Activated CD8-positive, alpha-beta T cell treated with anti-CD3 and anti-CD28 coated beads, Interleukin-2, amount 10 ng/mL, durations not matched to agents 7 days and 5 days (primary cell): ENCODE measurements at regions not wholly inside any gene's neighbourhood (a gene's known extent, or its start where the extent isn't known, plus 50 kb on each side); places are given as distances from the start of the nearest gene placed in this dataset.

Experiments used
- ATAC-seq: fragments of 150-1000 bp; cut with Tn5 transposase; one replicate; pipeline ENCODE4 v1.10.0; 2021; ENCODE audit warnings: moderate library complexity
- CTCF ChIA-PET: fragments of 350-600 bp; sonication (Branson Sonifier 250); formaldehyde crosslinking; loops from one replicate; lab custom pipeline; 2021; ENCODE audit warnings: antibody characterized with exemption; lab: Charles Lee
- POLR2A ChIA-PET: fragments of 350-600 bp; sonication (Branson Sonifier 250); formaldehyde crosslinking; loops from one replicate; lab custom pipeline; 2021; ENCODE audit warnings: antibody characterized with exemption; lab: Charles Lee
- DNase-seq: peaks from one replicate; pipeline ENCODE4 v3.0.0-alpha.2; 2020
- H3K27ac Mint-ChIP-seq: one replicate; pipeline ENCODE4 v1.8.0; 2021; ENCODE audit warnings: mild to moderate bottlenecking, mixed read lengths
- H3K27me3 Mint-ChIP-seq: one replicate; pipeline ENCODE4 v1.8.0; 2021; ENCODE audit warnings: low read depth, mixed read lengths
- H3K36me3 Mint-ChIP-seq: one replicate; pipeline ENCODE4 v1.8.0; 2021; ENCODE audit warnings: low read depth, mixed read lengths
- H3K4me1 Mint-ChIP-seq: one replicate; pipeline ENCODE4 v1.8.0; 2021; ENCODE audit warnings: low read depth, mixed read lengths
- H3K4me3 Mint-ChIP-seq: one replicate; pipeline ENCODE4 v1.8.0; 2021; ENCODE audit warnings: mild to moderate bottlenecking, mixed read lengths
- H3K9me3 Mint-ChIP-seq: one replicate; pipeline ENCODE4 v1.8.0; 2022; ENCODE audit warnings: mixed read lengths; ENCODE audit not compliant: insufficient read depth

- POLR2A ChIA-PET = no interaction called here
- H3K9me3 Mint-ChIP-seq = no peaks in the 10 kb centered on the region
- DNase-seq = no peak
- ATAC-seq = no peak
- no peak overlapping the region for H3K4me3 Mint-ChIP-seq
- no peak overlapping the region for H3K27ac Mint-ChIP-seq
- CTCF ChIA-PET = no interaction called here
- H3K4me1 Mint-ChIP-seq = no peaks in the 10 kb centered on the region
- no peaks in the 10 kb centered on the region for H3K27me3 Mint-ChIP-seq
- no peaks in the 10 kb centered on the region for H3K36me3 Mint-ChIP-seq
Measured at GRCh38 chr4:164203476-164203875, 550.5 kb upstream of the SMIM31 start.

GRCh38 chr4:164204434-164204833 lies 549.5 kb upstream of the SMIM31 start:
- Mint-ChIP-seq H3K27me3 (no peaks in the 10 kb centered on the region), H3K27ac (no peak overlapping the region), H3K36me3 (no peaks in the 10 kb centered on the region), H3K4me1 (no peaks in the 10 kb centered on the region), H3K9me3 (no peaks in the 10 kb centered on the region), H3K4me3 (no peak overlapping the region)
- DNase-seq = no peak
- ChIA-PET CTCF (no interaction called here), POLR2A (no interaction called here)
- no peak for ATAC-seq

GRCh38 chr4:164207460-164207859 lies 546.5 kb upstream of the SMIM31 start:
- Mint-ChIP-seq H3K4me3 (no peak overlapping the region), H3K9me3 (no peaks in the 10 kb centered on the region), H3K36me3 (no peaks in the 10 kb centered on the region), H3K27me3 (no peaks in the 10 kb centered on the region), H3K27ac (no peak overlapping the region), H3K4me1 (no peaks in the 10 kb centered on the region)
- ChIA-PET POLR2A (no interaction called here), CTCF (no interaction called here)
- DNase-seq = no peak
- no peak for ATAC-seq

GRCh38 chr4:164210377-164210776 lies 543.6 kb upstream of the SMIM31 start:
- Mint-ChIP-seq H3K36me3 (no peaks in the 10 kb centered on the region), H3K4me1 (no peaks in the 10 kb centered on the region), H3K27me3 (no peaks in the 10 kb centered on the region), H3K9me3 (no peaks in the 10 kb centered on the region), H3K4me3 (no peak overlapping the region), H3K27ac (no peak overlapping the region)
- DNase-seq (no peak), ATAC-seq (no peak)
- POLR2A ChIA-PET = no interaction called here
- CTCF ChIA-PET = no interaction called here

DNA sequence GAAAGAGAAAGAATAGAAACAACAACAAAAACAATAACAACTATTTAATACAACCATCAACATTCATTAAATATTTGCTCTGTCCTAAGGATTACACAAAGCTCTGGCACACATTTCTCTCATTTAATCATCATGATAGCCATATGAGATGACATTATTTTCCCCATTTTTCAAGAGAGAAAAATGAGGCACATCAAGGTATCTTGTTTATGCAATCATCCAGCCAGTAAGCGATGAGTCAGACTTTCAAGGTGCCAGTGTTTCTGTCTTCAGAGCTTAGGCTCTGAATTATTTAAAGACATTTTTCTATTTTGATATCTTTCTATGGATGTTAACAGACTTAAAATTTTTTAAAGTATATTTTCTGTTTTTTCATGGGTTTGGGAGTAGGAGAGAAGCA lies 541.8 kb upstream of the SMIM31 start:
- Mint-ChIP-seq H3K9me3 (no peaks in the 10 kb centered on the region), H3K36me3 (no peaks in the 10 kb centered on the region), H3K27me3 (no peaks in the 10 kb centered on the region), H3K4me3 (no peak overlapping the region), H3K4me1 (no peaks in the 10 kb centered on the region), H3K27ac (no peak overlapping the region)
- ChIA-PET POLR2A (no interaction called here), CTCF (no interaction called here)
- ATAC-seq (no peak), DNase-seq (no peak)

DNA sequence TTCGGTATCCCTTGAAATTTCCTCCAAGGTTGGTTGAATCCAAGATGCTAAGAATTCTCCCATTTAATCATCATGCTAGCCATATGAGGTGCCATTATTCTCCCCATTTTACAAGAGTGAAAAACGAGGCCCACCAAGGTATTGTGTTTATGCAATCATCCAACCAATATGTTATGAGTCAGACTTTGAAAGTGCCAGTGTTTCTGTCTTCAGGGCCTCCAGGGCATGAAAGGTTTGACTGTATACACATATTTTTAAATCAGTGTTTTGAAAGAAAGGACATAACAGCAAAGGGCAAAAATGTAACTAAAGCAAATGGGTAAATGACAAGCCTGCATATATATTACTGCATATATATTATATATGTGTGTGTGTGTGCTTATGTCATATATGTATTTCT lies 541.2 kb upstream of the SMIM31 start:
- no peak overlapping the region for H3K4me3 Mint-ChIP-seq
- DNase-seq (no peak), ATAC-seq (no peak)
- ChIA-PET CTCF (no interaction called here), POLR2A (no interaction called here)
- no peaks in the 10 kb centered on the region for H3K36me3 Mint-ChIP-seq
- H3K27me3 Mint-ChIP-seq = no peaks in the 10 kb centered on the region
- H3K9me3 Mint-ChIP-seq = no peaks in the 10 kb centered on the region
- H3K27ac Mint-ChIP-seq = no peak overlapping the region
- H3K4me1 Mint-ChIP-seq = no peaks in the 10 kb centered on the region

DNA sequence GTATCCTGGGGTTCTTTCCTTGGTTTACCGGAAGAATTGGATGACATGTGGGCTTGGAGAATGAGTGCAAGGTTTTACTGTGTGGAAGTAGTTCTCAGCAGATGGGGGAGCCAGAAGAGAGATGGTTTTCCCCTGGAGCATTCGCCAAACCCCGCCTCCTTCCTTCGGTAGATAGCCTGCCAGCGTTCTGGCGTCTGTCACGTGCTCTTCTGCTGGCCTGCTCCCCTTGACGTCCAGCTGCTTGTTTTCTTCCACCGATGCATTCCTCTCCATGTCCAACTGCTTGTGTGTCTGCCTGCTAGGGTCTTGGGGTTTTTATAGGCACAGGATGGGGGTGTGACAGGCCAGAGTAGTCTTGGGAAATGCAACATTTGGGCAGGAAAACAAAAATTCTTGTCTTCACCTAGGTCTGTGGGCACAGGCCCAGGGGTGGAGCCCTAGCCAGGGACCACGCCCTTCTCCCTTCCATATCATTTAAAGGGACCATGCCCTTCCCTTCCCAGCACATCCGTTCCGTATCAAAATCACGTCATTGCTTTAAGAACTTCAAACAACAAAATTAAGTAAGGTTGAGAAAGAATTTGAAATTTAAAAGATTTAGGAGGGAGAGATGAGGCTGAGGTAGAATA lies 538.7 kb upstream of the SMIM31 start:
- CTCF ChIA-PET = no interaction called here
- no peaks in the 10 kb centered on the region for H3K36me3 Mint-ChIP-seq
- H3K4me3 Mint-ChIP-seq = no peak overlapping the region
- no peaks in the 10 kb centered on the region for H3K27me3 Mint-ChIP-seq
- no peak overlapping the region for H3K27ac Mint-ChIP-seq
- H3K4me1 Mint-ChIP-seq = no peaks in the 10 kb centered on the region
- POLR2A ChIA-PET = no interaction called here
- no peak for ATAC-seq
- DNase-seq = no peak
- H3K9me3 Mint-ChIP-seq = peaks cover 3% of the 10 kb centered on the region

- H3K9me3 Mint-ChIP-seq = peaks cover 3% of the 10 kb centered on the region
- no peaks in the 10 kb centered on the region for H3K27me3 Mint-ChIP-seq
- ChIA-PET POLR2A (no interaction called here), CTCF (no interaction called here)
- no peak overlapping the region for H3K27ac Mint-ChIP-seq
- no peaks in the 10 kb centered on the region for H3K36me3 Mint-ChIP-seq
- no peaks in the 10 kb centered on the region for H3K4me1 Mint-ChIP-seq
- DNase-seq = no peak
- ATAC-seq = no peak
- H3K4me3 Mint-ChIP-seq = no peak overlapping the region
Measured at GRCh38 chr4:164221631-164222030, 532.3 kb upstream of the SMIM31 start.

GRCh38 chr4:164224871-164225270 lies 529.1 kb upstream of the SMIM31 start:
- Mint-ChIP-seq H3K27me3 (no peaks in the 10 kb centered on the region), H3K27ac (no peak overlapping the region), H3K9me3 (no peaks in the 10 kb centered on the region), H3K36me3 (no peaks in the 10 kb centered on the region), H3K4me3 (no peak overlapping the region), H3K4me1 (no peaks in the 10 kb centered on the region)
- ChIA-PET POLR2A (no interaction called here), CTCF (no interaction called here)
- DNase-seq (no peak), ATAC-seq (no peak)

DNA sequence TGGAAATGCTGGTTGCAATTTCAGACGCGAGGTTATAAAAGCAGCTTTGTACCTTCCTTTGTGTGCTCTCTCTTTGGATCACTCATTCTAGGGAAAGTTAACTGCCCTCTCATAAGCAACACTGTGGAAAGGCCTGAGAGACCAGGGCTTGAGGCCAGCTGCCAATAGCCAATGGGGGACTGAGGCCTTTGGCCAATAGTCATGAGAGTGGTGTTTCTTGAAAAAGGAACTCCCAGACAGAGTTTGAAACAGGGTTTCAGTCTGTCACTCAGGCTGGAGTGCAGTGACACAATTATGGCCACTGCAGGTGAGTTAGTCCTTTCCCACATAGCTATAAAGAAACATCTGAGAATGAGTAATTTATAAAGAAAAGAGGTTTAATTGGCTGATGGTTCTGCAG lies 524.7 kb upstream of the SMIM31 start:
- no peak for ATAC-seq
- H3K9me3 Mint-ChIP-seq = no peaks in the 10 kb centered on the region
- H3K4me1 Mint-ChIP-seq = no peaks in the 10 kb centered on the region
- no peak overlapping the region for H3K27ac Mint-ChIP-seq
- no peaks in the 10 kb centered on the region for H3K27me3 Mint-ChIP-seq
- ChIA-PET CTCF (no interaction called here), POLR2A (no interaction called here)
- no peak for DNase-seq
- no peak overlapping the region for H3K4me3 Mint-ChIP-seq
- no peaks in the 10 kb centered on the region for H3K36me3 Mint-ChIP-seq

- DNase-seq = no peak
- no peak overlapping the region for H3K27ac Mint-ChIP-seq
- ChIA-PET CTCF (no interaction called here), POLR2A (no interaction called here)
- no peaks in the 10 kb centered on the region for H3K4me1 Mint-ChIP-seq
- ATAC-seq = no peak
- H3K4me3 Mint-ChIP-seq = no peak overlapping the region
- H3K9me3 Mint-ChIP-seq = no peaks in the 10 kb centered on the region
- no peaks in the 10 kb centered on the region for H3K27me3 Mint-ChIP-seq
- H3K36me3 Mint-ChIP-seq = no peaks in the 10 kb centered on the region
Measured at GRCh38 chr4:164239433-164239832, 514.5 kb upstream of the SMIM31 start.

DNA sequence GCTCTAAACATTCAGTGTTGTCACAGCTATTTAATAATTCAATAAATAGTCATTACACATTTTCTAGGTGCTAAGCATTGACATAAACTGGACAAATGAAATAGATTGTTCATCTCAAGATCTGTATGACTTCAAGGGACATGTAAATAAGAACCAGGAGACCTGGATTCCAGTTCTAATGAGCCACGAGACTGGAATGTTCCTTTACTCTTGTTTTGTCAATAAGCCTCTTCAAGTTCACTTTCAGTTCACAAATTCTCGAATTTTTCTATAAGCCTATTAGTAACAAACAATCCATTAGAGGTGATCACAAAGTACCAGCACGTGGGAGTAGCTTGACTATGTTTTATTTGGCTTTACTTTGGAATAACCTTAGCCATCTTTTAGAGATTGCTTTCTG lies 514.0 kb upstream of the SMIM31 start:
- Mint-ChIP-seq H3K27me3 (no peaks in the 10 kb centered on the region), H3K4me1 (no peaks in the 10 kb centered on the region), H3K27ac (no peak overlapping the region), H3K36me3 (no peaks in the 10 kb centered on the region), H3K4me3 (no peak overlapping the region), H3K9me3 (no peaks in the 10 kb centered on the region)
- POLR2A ChIA-PET = no interaction called here
- no peak for DNase-seq
- CTCF ChIA-PET = no interaction called here
- no peak for ATAC-seq

DNA sequence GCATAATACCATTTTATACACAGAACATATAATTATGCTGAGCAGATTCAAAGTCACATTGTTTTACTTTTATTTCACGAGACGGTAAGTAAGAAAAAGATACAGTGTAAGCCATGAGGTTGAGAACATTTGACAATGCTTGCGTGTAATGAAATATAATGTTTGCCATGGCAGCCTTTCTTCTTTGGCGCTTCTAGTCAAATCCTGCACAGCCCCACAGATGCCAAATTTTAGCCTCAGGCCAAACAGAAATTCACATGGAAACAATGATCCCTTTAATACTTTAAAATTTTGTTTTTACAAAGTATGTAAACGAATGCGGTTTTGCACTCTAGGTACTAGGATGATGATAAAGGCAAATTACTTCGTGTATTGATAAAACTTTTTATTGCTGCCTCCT lies 502.7 kb upstream of the SMIM31 start:
- POLR2A ChIA-PET = no interaction called here
- no peak for ATAC-seq
- H3K4me1 Mint-ChIP-seq = no peaks in the 10 kb centered on the region
- H3K27ac Mint-ChIP-seq = no peak overlapping the region
- DNase-seq = no peak
- no peaks in the 10 kb centered on the region for H3K36me3 Mint-ChIP-seq
- H3K4me3 Mint-ChIP-seq = no peak overlapping the region
- no peaks in the 10 kb centered on the region for H3K27me3 Mint-ChIP-seq
- H3K9me3 Mint-ChIP-seq = peaks cover 4% of the 10 kb centered on the region
- CTCF ChIA-PET = no interaction called here
